ENCODE measurements at regions not wholly inside any gene's neighbourhood (a gene's known extent, or its start where the extent isn't known, plus 50 kb on each side); places are given as distances from the start of the nearest gene placed in this dataset.

GRCh38 chr12:20967756-20968155 lies 157.3 kb downstream of the SLCO1B3 start:
- no peaks in the 10 kb centered on the region for H3K36me3 ChIP-seq (ENCODE audit: control insufficient read depth, insufficient read depth, low read length)
- no peak for TF ChIP-seq CTCF (IDR thresholded peaks at IDR 0.05; ENCODE audit: insufficient read depth, low read length, poor library complexity, severe bottlenecking)
- DNase-seq (ENCODE audit: low read depth) = no peak
- no peaks in the 10 kb centered on the region for H3K27me3 ChIP-seq (ENCODE audit: control insufficient read depth, insufficient read depth, low read length)
- no peak overlapping the region for H3K4me3 ChIP-seq (ENCODE audit: low read depth, low read length)

- no peak for DNase-seq (ENCODE audit: low read depth)
- Histone ChIP-seq H3K4me3 (ENCODE audit: low read depth, low read length) (no peak overlapping the region), H3K27me3 (ENCODE audit: control insufficient read depth, insufficient read depth, low read length) (no peaks in the 10 kb centered on the region), H3K36me3 (ENCODE audit: control insufficient read depth, insufficient read depth, low read length) (no peaks in the 10 kb centered on the region)
- no peak for TF ChIP-seq CTCF (IDR thresholded peaks at IDR 0.05; ENCODE audit: insufficient read depth, low read length, poor library complexity, severe bottlenecking)
Measured at GRCh38 chr12:20969766-20970165, 159.3 kb downstream of the SLCO1B3 start.

GRCh38 chr12:20985399-20985798 lies 145.6 kb upstream of the SLCO1B1 start:
- Histone ChIP-seq H3K4me3 (ENCODE audit: low read depth, low read length) (no peak overlapping the region), H3K36me3 (ENCODE audit: control insufficient read depth, insufficient read depth, low read length) (no peaks in the 10 kb centered on the region), H3K27me3 (ENCODE audit: control insufficient read depth, insufficient read depth, low read length) (no peaks in the 10 kb centered on the region)
- no peak for DNase-seq (ENCODE audit: low read depth)
- no peak for TF ChIP-seq CTCF (IDR thresholded peaks at IDR 0.05; ENCODE audit: insufficient read depth, low read length, poor library complexity, severe bottlenecking)

- no peak overlapping the region for H3K4me3 ChIP-seq (ENCODE audit: low read depth, low read length)
- no peak for TF ChIP-seq CTCF (IDR thresholded peaks at IDR 0.05; ENCODE audit: insufficient read depth, low read length, poor library complexity, severe bottlenecking)
- H3K36me3 ChIP-seq (ENCODE audit: control insufficient read depth, insufficient read depth, low read length) = no peaks in the 10 kb centered on the region
- no peaks in the 10 kb centered on the region for H3K27me3 ChIP-seq (ENCODE audit: control insufficient read depth, insufficient read depth, low read length)
- no peak for DNase-seq (ENCODE audit: low read depth)
Measured at GRCh38 chr12:21001778-21002177, 129.2 kb upstream of the SLCO1B1 start.

GRCh38 chr12:21025656-21026055 lies 105.3 kb upstream of the SLCO1B1 start:
- no peak for DNase-seq (ENCODE audit: low read depth)
- Histone ChIP-seq H3K27me3 (ENCODE audit: control insufficient read depth, insufficient read depth, low read length) (no peaks in the 10 kb centered on the region), H3K4me3 (ENCODE audit: low read depth, low read length) (no peak overlapping the region), H3K36me3 (ENCODE audit: control insufficient read depth, insufficient read depth, low read length) (no peaks in the 10 kb centered on the region)
- TF ChIP-seq CTCF (IDR thresholded peaks at IDR 0.05; ENCODE audit: insufficient read depth, low read length, poor library complexity, severe bottlenecking) = no peak

- H3K27me3 ChIP-seq (ENCODE audit: control insufficient read depth, insufficient read depth, low read length) = no peaks in the 10 kb centered on the region
- TF ChIP-seq CTCF (IDR thresholded peaks at IDR 0.05; ENCODE audit: insufficient read depth, low read length, poor library complexity, severe bottlenecking) = no peak
- H3K4me3 ChIP-seq (ENCODE audit: low read depth, low read length) = no peak overlapping the region
- H3K36me3 ChIP-seq (ENCODE audit: control insufficient read depth, insufficient read depth, low read length) = no peaks in the 10 kb centered on the region
- DNase-seq (ENCODE audit: low read depth) = no peak
Measured at GRCh38 chr12:21026302-21026701, 104.7 kb upstream of the SLCO1B1 start.
